ENCODE measurements at regions not wholly inside any gene's neighbourhood (a gene's known extent, or its start where the extent isn't known, plus 50 kb on each side); places are given as distances from the start of the nearest gene placed in this dataset.
"Not testable (repeated sequence)": the region's sequence is repeated elsewhere in the genome, so short reads cannot be mapped to it uniquely, and the experiment has no call there.

GRCh38 chr22:22193923-22194322 lies 50.7 kb upstream of the VPREB1 start:
- no peak for DNase-seq (ENCODE audit: low read depth, low spot score)
- in situ Hi-C loops (cut with HindIII; ENCODE audit: low pct_unique_long_range_greater_than_20kb, low sequenced_read_pairs) = no loop called here

GRCh38 chr22:22193462-22193861 lies 51.1 kb upstream of the VPREB1 start:
- DNase-seq (ENCODE audit: low read depth, low spot score); in situ Hi-C loops (cut with HindIII; ENCODE audit: low pct_unique_long_range_greater_than_20kb, low sequenced_read_pairs): not testable (repeated sequence)

- DNase-seq (ENCODE audit: low read depth, low spot score); in situ Hi-C loops (cut with HindIII; ENCODE audit: low pct_unique_long_range_greater_than_20kb, low sequenced_read_pairs): not testable (repeated sequence)
Measured at GRCh38 chr22:22193006-22193405, 51.6 kb upstream of the VPREB1 start.

- DNase-seq (ENCODE audit: low read depth, low spot score); in situ Hi-C loops (cut with HindIII; ENCODE audit: low pct_unique_long_range_greater_than_20kb, low sequenced_read_pairs): not testable (repeated sequence)
Measured at GRCh38 chr22:22189796-22190195, 54.8 kb upstream of the VPREB1 start.

GRCh38 chr22:22187863-22188262 lies 56.7 kb upstream of the VPREB1 start:
- in situ Hi-C loops (cut with HindIII; ENCODE audit: low pct_unique_long_range_greater_than_20kb, low sequenced_read_pairs); DNase-seq (ENCODE audit: low read depth, low spot score): not testable (repeated sequence)

GRCh38 chr22:22187299-22187698 lies 57.3 kb upstream of the VPREB1 start:
- in situ Hi-C loops (cut with HindIII; ENCODE audit: low pct_unique_long_range_greater_than_20kb, low sequenced_read_pairs) = no loop called here
- no peak for DNase-seq (ENCODE audit: low read depth, low spot score)

GRCh38 chr22:22185844-22186499 lies 58.6 kb upstream of the VPREB1 start:
- in situ Hi-C loops (cut with HindIII; ENCODE audit: low pct_unique_long_range_greater_than_20kb, low sequenced_read_pairs) = no loop called here
- DNase-seq (ENCODE audit: low read depth, low spot score) = no peak

- DNase-seq (ENCODE audit: low read depth, low spot score) = no peak
- in situ Hi-C loops (cut with HindIII; ENCODE audit: low pct_unique_long_range_greater_than_20kb, low sequenced_read_pairs) = no loop called here
Measured at GRCh38 chr22:22185217-22185616, 59.4 kb upstream of the VPREB1 start.

GRCh38 chr22:22184277-22184807 lies 60.2 kb upstream of the VPREB1 start:
- DNase-seq (ENCODE audit: low read depth, low spot score) = no peak
- in situ Hi-C loops (cut with HindIII; ENCODE audit: low pct_unique_long_range_greater_than_20kb, low sequenced_read_pairs) = no loop called here

GRCh38 chr22:22182990-22183264 lies 61.7 kb upstream of the VPREB1 start:
- in situ Hi-C loops (cut with HindIII; ENCODE audit: low pct_unique_long_range_greater_than_20kb, low sequenced_read_pairs) = no loop called here
- DNase-seq (ENCODE audit: low read depth, low spot score) = no peak

GRCh38 chr22:22182218-22182989 lies 62.2 kb upstream of the VPREB1 start:
- DNase-seq (ENCODE audit: low read depth, low spot score) = no peak
- in situ Hi-C loops (cut with HindIII; ENCODE audit: low pct_unique_long_range_greater_than_20kb, low sequenced_read_pairs) = no loop called here

GRCh38 chr22:22181341-22181850 lies 63.2 kb upstream of the VPREB1 start:
- in situ Hi-C loops (cut with HindIII; ENCODE audit: low pct_unique_long_range_greater_than_20kb, low sequenced_read_pairs) = no loop called here
- no peak for DNase-seq (ENCODE audit: low read depth, low spot score)

GRCh38 chr22:22180738-22181285 lies 63.8 kb upstream of the VPREB1 start:
- in situ Hi-C loops (cut with HindIII; ENCODE audit: low pct_unique_long_range_greater_than_20kb, low sequenced_read_pairs) = no loop called here
- no peak for DNase-seq (ENCODE audit: low read depth, low spot score)

GRCh38 chr22:22179858-22180257 lies 64.7 kb upstream of the VPREB1 start:
- DNase-seq (ENCODE audit: low read depth, low spot score) = no peak

GRCh38 chr22:22178992-22179391 lies 65.6 kb upstream of the VPREB1 start:
- no peak for DNase-seq (ENCODE audit: low read depth, low spot score)
- in situ Hi-C loops (cut with HindIII; ENCODE audit: low pct_unique_long_range_greater_than_20kb, low sequenced_read_pairs) = no loop called here

More at GRCh38 chr22:22179858-22180257, 64.7 kb upstream of the VPREB1 start:
- in situ Hi-C loops (cut with HindIII; ENCODE audit: low pct_unique_long_range_greater_than_20kb, low sequenced_read_pairs) = no loop called here

GRCh38 chr22:22178355-22178965 lies 66.1 kb upstream of the VPREB1 start:
- no peak for DNase-seq (ENCODE audit: low read depth, low spot score)
- in situ Hi-C loops (cut with HindIII; ENCODE audit: low pct_unique_long_range_greater_than_20kb, low sequenced_read_pairs) = no loop called here

GRCh38 chr22:22176929-22177616 lies 67.5 kb upstream of the VPREB1 start:
- DNase-seq (ENCODE audit: low read depth, low spot score) = no peak
- in situ Hi-C loops (cut with HindIII; ENCODE audit: low pct_unique_long_range_greater_than_20kb, low sequenced_read_pairs) = no loop called here
